ENCODE measurements at regions not wholly inside any gene's neighbourhood (a gene's known extent, or its start where the extent isn't known, plus 50 kb on each side); places are given as distances from the start of the nearest gene placed in this dataset.
A peak's percentile ranks its signal among the peaks of the same experiment; 100 is the strongest.
"Not testable (repeated sequence)": the region's sequence is repeated elsewhere in the genome, so short reads cannot be mapped to it uniquely, and the experiment has no call there.

GRCh38 chr16:5775916-5776315 is 678.3 kb upstream of the EEF2KMT start:
- no peak for DNase-seq (ENCODE audit: low spot score)

- DNase-seq (ENCODE audit: low spot score), result no peak
These were observed 672.5 kb upstream of the EEF2KMT start for GRCh38 chr16:5770118-5770517.

- no peak for DNase-seq (ENCODE audit: low spot score)
These were observed 671.9 kb upstream of the EEF2KMT start for GRCh38 chr16:5769513-5769912.

- no peak for DNase-seq (ENCODE audit: low spot score)
These were observed 670.9 kb upstream of the EEF2KMT start for GRCh38 chr16:5768445-5768844.

GRCh38 chr16:5763176-5763575 is 665.6 kb upstream of the EEF2KMT start:
- no peak for DNase-seq (ENCODE audit: low spot score)

- no peak for DNase-seq (ENCODE audit: low spot score)
These were observed 664.8 kb upstream of the EEF2KMT start for GRCh38 chr16:5762362-5762761.

DNA sequence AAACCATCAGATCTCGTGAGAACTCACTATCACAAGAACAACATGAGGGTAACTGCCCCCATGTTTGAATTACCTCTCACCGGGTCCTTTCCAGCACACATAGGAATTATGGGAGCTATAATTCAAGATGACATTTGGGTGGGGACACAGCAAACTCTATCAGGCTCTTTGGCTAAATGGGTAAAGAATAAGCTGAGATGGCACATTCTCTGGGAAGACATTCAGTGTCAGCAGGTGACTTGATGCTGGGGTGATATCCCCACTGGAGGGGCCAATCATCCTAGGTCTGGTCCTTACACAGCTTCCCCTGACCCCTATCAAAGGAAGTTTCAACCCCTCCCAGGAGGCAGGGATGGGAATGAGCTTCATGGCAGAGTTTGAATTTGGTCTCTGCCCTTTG is 664.0 kb upstream of the EEF2KMT start:
- DNase-seq (ENCODE audit: low spot score), result no peak

DNA sequence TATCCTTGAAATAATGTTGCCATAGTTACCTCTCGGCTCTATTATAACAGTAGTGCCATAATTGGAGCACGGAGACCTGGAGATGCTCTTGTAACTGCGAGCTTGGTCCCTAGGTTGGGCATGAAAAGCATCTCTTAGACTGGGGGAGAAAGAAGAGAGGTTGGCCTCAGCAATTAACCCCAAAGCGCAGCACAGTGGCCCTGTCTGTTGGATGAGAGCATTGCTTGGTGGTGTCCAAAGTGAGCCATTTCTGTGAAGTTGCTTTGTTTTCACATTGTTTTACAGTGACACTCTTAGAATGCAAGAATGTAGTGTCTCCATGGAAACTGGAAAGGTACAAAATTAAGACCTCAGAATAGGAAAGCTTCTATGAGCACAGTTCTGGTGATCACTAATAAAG is 660.7 kb upstream of the EEF2KMT start:
- DNase-seq (ENCODE audit: low spot score), result no peak

- DNase-seq (ENCODE audit: low spot score), result no peak
These were observed 659.4 kb upstream of the EEF2KMT start for GRCh38 chr16:5756969-5757368.

DNA sequence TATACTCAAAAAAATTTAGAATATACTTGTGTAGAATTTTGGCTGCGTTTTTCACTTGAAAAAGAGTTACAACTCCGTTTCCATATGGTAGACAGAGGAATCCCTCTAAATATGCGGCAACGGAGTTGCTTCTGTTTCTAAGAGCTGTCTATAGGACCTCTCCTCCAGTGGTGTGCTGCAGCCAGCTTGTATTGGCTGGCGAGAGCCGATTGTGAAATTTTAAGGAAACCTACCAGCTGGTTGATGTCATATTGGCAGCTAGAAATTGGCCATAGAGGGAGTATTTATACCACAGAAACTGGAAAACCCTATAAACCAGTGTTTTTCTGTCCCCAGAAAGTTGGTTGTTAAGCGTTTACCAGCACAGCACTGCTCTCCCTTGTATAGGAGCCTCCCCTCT is 655.8 kb upstream of the EEF2KMT start:
- no peak for DNase-seq (ENCODE audit: low spot score)

GRCh38 chr16:5751216-5751615 is 653.6 kb upstream of the EEF2KMT start:
- DNase-seq (ENCODE audit: low spot score), result no peak

DNA sequence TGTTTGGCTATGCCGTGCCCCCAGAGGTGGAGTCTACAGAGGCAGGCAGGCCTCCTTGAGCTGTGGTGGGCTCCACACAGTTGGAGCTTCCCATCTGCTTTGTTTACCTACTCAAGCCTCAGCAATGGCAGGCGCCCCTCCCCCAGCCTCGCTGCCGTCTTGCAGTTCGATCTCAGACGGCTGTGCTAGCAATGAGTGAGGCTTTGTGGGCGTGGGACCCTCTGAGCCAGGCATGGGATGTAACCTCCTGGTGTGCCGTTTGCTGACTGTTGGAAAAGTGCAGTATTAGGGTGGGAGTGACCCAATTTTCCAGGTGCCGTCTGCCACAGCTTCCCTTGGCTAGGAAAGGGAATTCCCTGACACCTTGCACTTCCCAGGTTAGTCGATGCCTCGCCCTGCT is 652.8 kb upstream of the EEF2KMT start:
- DNase-seq (ENCODE audit: low spot score), result not testable (repeated sequence)

GRCh38 chr16:5738586-5738985 is 641.0 kb upstream of the EEF2KMT start:
- DNase-seq (ENCODE audit: low spot score), result no peak

DNA sequence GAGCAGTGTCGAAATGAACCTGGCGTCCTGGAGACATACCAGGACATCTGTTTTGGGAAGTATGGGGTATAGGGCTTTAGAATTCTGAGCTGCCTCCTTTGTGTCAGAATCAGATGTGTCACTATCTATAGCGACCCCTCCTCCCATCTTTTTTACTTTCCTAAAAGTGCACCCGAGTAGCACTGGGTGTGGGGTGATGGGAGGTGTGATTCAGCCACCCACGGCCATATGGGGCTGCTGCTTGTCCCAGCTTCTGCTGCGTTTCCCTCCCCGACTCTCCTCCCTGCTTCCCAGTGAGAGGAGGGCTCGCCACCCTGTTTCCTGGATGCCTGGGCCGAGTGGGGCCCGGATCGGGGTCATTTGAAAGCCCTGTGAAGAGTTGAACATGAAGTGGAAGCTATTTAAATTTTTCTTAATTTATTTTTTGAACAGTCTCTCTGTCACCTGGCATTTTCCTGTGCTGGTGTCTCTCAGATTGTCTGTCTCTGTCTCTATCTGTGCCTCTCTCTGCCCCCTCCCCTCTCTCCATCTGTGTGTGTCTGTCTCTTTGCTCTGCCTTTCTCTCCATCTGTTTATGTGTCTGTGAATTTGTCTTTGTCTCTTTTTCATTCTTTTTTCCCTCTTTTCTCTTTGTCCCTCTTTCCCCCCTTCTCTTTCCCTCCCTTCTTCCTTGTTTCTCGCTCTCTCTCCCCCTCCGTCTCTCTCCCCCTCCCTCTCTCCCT is 638.8 kb upstream of the EEF2KMT start:
- no peak for DNase-seq (ENCODE audit: low spot score)

GRCh38 chr16:5735444-5735843 is 637.8 kb upstream of the EEF2KMT start:
- DNase-seq (ENCODE audit: low spot score), result no peak

GRCh38 chr16:5730783-5731182 is 633.2 kb upstream of the EEF2KMT start:
- DNase-seq (ENCODE audit: low spot score), result no peak

DNA sequence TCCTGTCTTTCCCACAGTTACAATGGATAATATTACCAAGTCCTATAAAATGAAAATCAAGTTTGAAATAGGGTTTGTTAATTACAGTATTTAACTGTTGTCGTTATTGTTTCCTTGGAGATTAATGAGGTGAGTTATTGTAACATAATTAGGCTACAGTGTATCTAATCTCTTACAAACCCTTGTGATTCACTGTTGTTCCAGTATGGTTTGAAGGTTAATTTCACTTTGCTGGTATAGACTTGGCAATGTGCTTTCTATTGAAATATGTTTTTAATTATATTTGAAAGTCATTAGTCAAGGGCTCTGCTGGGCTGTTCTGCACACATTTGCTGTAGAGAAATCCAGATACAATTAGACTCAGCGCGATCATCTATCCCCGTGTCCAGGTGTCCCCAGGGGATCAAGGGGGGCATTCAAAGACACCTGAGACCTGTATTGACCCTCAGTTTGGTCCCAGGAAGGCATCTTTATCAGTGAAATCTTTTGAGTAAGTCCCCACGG is 624.6 kb upstream of the EEF2KMT start:
- no peak for DNase-seq (ENCODE audit: low spot score)

DNA sequence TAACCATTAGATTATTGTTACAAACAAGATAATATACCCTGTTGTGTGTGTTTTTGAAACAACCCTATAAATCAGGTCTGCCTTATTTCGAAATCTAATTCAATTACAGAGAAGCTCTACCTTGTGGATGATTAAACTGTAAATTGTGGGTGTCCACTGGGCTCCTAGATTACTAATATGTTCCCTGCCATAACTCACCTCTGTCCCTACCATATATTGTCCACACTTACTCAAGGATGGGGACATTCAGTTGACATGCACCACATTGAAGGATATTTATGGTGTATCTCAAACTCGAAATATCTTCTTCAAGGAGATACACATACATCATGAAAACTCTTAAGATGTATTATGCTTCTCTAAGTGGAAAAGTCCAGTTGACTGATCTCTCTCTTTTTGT is 617.6 kb upstream of the EEF2KMT start:
- no peak for DNase-seq (ENCODE audit: low spot score)

- DNase-seq (ENCODE audit: low spot score), result peak; percentile 27
These were observed 612.3 kb upstream of the EEF2KMT start for GRCh38 chr16:5709889-5710288.

GRCh38 chr16:5706211-5706610 is 608.6 kb upstream of the EEF2KMT start:
- DNase-seq (ENCODE audit: low spot score), result no peak

GRCh38 chr16:5704271-5704670 is 606.7 kb upstream of the EEF2KMT start:
- no peak for DNase-seq (ENCODE audit: low spot score)

GRCh38 chr16:5693426-5693825 is 595.8 kb upstream of the EEF2KMT start:
- DNase-seq (ENCODE audit: low spot score), result no peak

DNA sequence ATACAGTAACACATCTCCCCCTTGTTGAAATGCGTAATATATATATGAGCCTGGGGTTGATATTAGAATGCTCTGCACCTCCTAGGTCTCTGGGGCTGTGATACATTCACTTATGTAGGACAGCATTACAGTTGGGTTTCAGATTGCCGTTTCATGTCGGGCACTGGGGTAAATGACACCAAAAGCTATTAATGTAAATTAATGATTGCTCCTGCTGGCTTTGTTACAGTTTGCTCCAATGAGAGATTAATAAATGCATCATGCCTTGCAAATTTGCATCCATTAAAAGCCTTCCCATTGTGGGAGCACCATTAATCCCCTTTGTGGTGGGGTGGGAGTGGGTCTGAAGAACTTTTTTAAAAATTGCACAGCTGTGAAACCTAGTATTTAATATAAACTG is 584.4 kb upstream of the EEF2KMT start:
- DNase-seq (ENCODE audit: low spot score), result no peak

GRCh38 chr16:5678371-5678770 is 580.8 kb upstream of the EEF2KMT start:
- DNase-seq (ENCODE audit: low spot score), result peak; percentile 15

Measured in HT-29 (cell line).